Myocyte (in vitro differentiated cells): ENCODE measurements at regions not wholly inside any gene's neighbourhood (a gene's known extent, or its start where the extent isn't known, plus 50 kb on each side); places are given as distances from the start of the nearest gene placed in this dataset.
A peak's percentile ranks its signal among the peaks of the same experiment; 100 is the strongest.
"Not testable (repeated sequence)": the region's sequence is repeated elsewhere in the genome, so short reads cannot be mapped to it uniquely, and the experiment has no call there.

Experiments
- DNase-seq: peaks from one replicate; pipeline ENCODE4 v3.0.0-alpha.2; 2012; ENCODE audit warnings: low read depth

DNA sequence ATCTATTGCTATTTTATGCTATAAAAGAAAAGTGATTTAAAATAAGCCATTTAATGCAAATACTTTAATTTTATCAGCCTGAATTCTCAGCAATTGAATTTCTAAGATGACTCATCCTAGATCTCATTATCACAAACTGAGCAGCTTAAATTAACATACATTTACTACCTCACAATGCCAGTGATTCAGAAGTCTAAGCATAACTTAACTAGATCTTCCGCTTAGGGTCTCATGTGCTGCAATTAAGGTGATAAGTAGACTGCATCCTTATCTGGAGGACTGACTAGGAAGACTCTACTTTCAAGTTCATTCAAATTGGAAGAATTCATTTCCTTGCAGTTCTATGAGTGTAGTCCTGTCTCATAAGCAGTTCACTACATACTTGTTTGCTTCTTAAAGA is 286.6 kb downstream of the COL11A1 start:
- DNase-seq, result no peak

DNA sequence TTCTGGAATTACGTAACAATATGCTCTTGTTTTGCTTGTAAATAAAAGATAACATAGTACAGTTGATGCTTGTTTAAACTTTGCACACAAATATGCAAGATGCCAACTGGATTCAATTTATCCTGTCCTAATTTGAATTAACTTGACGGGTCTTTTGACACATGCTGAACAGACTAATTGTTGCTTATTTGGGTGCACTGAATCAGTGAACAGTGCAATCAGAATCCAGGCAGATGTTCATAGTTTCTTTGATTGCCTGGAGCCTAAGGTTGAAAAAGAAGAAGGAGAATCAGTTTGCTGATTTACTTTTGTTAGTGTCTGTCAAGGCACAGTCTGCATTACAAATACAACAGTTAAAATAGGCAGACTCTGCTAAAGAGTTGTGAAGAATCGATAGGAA is 307.9 kb downstream of the COL11A1 start:
- no peak for DNase-seq

DNA sequence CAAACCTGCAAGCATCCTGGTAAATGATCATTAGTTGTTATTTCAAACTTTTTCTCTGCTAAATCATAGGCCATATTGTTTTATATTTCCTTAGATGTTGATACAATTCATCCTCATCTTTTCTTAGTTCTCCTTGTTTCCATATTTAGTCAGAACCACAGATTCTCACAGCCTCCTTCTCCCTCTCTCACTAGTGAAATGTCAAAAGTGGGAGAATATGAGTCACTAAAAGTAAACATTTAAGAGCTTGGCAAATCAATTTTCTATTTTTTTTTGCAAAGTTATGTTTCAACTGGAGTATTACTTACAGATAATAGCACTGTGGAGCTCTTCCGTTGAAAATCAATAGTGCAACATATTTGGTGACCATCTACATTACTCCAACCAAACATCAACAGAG is 308.8 kb downstream of the COL11A1 start:
- no peak for DNase-seq

GRCh38 chr1:102798718-102799117 is 309.6 kb downstream of the COL11A1 start:
- no peak for DNase-seq

DNA sequence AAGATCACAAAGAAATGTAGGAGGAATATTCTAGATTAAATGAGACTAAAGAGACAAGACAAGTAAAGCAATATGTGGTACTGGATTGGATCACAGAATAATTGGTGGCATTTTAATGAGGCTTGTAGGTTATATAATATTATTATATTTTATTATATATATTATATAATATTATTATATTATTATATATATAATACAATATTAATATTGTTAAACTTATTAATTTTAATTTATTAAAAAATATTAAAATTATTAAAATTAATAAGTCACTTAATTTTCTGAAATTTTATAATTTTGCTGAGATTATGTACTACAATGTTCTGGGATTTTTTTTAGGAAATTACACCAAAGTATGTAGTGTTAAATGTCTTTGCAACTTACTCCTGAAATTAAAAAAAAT is 311.9 kb downstream of the COL11A1 start:
- DNase-seq, result no peak

- peak; percentile 36 for DNase-seq
Observed at GRCh38 chr1:102790997-102791396, 317.3 kb downstream of the COL11A1 start.

- DNase-seq, result not testable (repeated sequence)
Observed at GRCh38 chr1:102789951-102790350, 318.4 kb downstream of the COL11A1 start.

GRCh38 chr1:102783487-102783886 is 324.8 kb downstream of the COL11A1 start:
- DNase-seq, result no peak

GRCh38 chr1:102782144-102782543 is 326.2 kb downstream of the COL11A1 start:
- no peak for DNase-seq

DNA sequence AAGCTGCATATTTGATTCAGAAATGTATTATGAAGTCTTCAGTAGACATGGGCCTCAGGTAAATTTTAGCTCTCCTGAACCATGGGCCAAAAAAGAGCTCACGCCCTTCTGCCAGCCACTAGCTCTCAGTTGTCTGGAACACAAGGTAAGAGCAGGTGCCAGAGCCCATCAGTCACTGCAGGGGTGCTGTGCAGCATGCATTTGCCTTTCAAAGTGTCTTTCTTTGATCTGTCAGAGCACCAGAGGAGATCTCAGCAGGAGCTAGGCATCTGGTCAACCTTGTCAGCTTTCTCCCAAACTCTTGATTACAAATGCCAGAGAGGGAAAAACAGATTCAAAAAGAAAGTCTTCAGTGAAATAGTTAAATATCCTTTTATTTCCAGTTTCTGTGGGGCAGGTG is 332.3 kb downstream of the COL11A1 start:
- DNase-seq, result no peak

DNA sequence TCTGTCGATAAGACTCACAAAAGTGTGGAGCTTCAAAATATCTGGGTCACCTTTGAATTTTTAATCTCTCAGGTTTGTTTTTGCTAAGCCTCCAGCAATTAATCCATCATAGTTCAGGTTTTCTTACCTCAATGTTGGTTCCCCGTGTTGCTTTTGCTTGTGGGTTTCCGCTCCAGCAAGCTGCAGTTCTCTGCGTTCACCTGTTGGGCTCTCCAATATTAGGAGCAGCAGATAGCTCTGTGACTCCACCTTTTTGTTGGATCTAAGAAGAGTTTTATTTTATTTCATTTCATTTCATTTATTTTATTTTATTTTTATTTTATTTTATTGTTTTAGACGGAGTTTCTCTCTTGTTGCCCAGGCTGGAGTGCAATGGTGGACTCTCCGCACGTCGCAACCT is 335.5 kb downstream of the COL11A1 start:
- no peak for DNase-seq

- DNase-seq, result no peak
Observed at GRCh38 chr1:102758418-102758817, 349.9 kb downstream of the COL11A1 start.

GRCh38 chr1:102757363-102757762 is 351.0 kb downstream of the COL11A1 start:
- no peak for DNase-seq

- no peak for DNase-seq
Observed at GRCh38 chr1:102751111-102751510, 357.2 kb downstream of the COL11A1 start.

DNA sequence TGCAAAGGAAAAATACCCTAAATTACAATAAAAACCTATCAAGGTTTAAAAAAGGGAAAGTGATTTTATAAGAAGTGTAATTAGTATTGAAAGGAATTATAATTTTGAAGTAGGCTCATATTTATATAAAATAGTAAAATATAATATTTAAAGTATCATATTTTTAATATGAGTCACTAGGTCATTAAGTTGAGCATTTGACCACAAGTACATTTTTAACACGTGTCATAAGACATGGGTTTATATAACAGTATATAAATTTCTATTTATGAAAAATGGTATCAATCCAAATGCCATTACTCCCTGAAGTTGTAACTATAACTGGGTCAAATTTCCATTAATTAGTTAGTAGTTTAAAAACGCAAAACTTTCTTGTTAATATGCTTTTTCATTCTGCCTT is 365.9 kb downstream of the COL11A1 start:
- DNase-seq, result no peak

DNA sequence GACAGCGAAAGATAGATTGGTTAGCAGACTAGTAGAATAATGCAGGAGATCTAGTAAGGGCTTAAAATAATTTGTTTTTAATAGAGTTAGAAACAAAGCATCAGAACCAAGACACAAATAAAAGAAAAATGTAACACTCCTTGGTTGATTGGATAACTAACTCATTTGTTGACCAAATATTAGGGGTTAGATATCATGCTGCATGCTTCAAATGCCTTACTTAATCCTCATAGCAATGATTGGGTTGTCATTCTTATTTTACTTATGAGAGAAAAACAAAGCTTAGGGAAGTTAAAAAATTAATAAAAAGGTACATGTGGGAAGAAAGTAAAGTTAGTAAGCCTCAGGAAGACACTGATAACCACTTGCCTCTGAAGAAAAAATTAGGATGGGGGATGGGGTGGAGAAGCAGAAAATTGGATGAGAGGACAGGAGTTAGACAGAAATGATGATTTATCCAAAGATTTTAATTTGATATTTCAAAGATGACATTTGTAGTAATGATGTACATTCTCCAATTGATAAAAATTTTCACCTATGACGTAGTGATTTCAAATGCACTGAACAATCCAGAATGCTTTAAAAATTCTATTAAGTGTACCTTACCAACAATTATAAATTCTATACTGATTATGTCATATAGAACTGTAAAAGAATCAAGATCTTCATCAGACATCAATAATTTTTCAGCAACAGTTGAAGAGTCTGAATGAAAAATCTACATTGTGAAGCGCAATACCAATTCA is 374.7 kb downstream of the COL11A1 start:
- peak; percentile 6 for DNase-seq

DNA sequence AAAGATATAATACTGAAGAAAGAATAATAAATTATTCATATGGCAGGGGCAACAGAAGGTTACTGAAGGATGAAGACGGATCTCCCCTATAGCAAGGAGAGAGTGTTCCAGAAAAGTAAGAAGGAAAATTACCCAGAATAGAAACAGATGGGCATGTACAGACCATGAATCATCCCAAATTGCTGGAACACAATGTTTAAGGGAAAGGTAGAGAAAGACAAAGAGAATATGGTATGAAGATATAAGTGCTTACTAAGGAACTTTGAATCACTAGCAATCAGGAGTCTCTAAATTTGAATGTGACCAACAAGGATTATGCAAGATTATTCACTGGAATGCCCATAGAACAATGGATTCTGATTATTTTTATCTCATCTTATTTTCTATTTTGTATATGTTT is 375.4 kb downstream of the COL11A1 start:
- peak; percentile 9 for DNase-seq

- DNase-seq, result no peak
Observed at GRCh38 chr1:102726417-102726816, 381.9 kb downstream of the COL11A1 start.

DNA sequence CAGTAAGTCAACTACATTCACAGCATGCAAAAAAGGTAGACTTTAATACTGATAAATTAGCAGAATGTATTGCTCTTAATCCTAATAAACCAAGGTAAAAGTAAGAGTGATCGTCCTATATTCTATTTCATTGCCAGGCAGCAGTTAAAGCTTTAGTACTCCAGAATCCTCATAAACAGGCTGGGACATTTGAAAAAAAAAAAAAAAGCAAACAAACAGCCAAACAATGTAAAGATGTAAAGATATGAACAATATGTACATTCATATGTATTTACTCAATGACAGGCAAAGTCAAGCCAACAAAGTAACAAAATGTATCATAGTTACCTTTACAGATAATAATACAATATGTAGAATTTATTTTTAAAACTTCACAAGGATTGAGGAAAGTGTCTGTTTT is 383.6 kb downstream of the COL11A1 start:
- no peak for DNase-seq

DNA sequence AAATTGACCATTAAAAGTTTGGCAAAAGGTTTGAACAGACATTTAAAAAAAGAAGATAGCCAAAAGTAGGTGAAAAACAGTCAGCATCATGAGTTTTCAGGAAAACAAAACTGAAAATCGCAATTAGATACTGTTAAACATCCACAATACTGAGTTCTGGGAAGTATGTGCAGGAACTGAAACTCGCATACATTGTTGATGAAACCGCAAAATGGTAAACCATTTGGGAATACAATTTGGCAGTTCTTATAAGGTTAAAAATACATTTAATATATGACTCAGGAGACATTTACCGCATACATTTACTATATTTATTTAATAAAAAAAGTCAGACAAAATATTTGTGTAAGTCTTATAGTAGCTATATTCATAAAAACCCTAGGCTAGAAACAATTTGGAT is 393.2 kb downstream of the COL11A1 start:
- DNase-seq, result no peak

- DNase-seq, result no peak
Observed at GRCh38 chr1:102699524-102699923, 408.8 kb downstream of the COL11A1 start.

- DNase-seq, result no peak
Observed at GRCh38 chr1:102693345-102693744, 415.0 kb downstream of the COL11A1 start.

GRCh38 chr1:102691592-102692090 is 416.7 kb downstream of the COL11A1 start:
- DNase-seq, result no peak
